Ovary (tissue), 3 donors: ENCODE measurements at regions not wholly inside any gene's neighbourhood (a gene's known extent, or its start where the extent isn't known, plus 50 kb on each side); places are given as distances from the start of the nearest gene placed in this dataset.

ENCODE experiments used
- CTCF ChIP-seq, 3 donors: fragments of 450-650 bp in 2 of 3; fragments of 200-600 bp in 1 of 3; IDR thresholded peaks; one replicate each; pipeline versions ENCODE4 v1.5.1 to v1.8.0; 2016 to 2022; ENCODE audit warnings: antibody characterized with exemption in 3 of 3, mild to moderate bottlenecking in 1 of 3
- EP300 ChIP-seq: sonication (generic); formaldehyde crosslinking; IDR thresholded peaks from one replicate; pipeline ENCODE4 v1.6.1; 2017; ENCODE audit warnings: antibody characterized with exemption
- POLR2A ChIP-seq: fragments of 450-650 bp; IDR thresholded peaks from one replicate; pipeline ENCODE4 v1.6.1; 2017; ENCODE audit warnings: antibody characterized with exemption, mild to moderate bottlenecking, moderate library complexity
- donor health status: DM: no; HTN: no; CAD: no.

- TF ChIP-seq CTCF (IDR thresholded peaks at IDR 0.05) (no peak), EP300 (no peak), POLR2A (no peak)
Measured at GRCh38 chr2:211103989-211104388, 547.6 kb downstream of the CPS1 start.
